NB4 (cell line): ENCODE measurements at regions not wholly inside any gene's neighbourhood (a gene's known extent, or its start where the extent isn't known, plus 50 kb on each side); places are given as distances from the start of the nearest gene placed in this dataset.

Experiments used
- MYC ChIP-seq: IDR thresholded peaks from 2 replicates; pipeline ENCODE4 v1.6.1; 2011; ENCODE audit warnings: low read depth, low read length
- POLR2A ChIP-seq: IDR thresholded peaks from 2 replicates; pipeline ENCODE4 v1.6.1; 2011; ENCODE audit warnings: mild to moderate bottlenecking; ENCODE audit not compliant: insufficient read length; ENCODE audit errors: extremely low read depth
- TF ChIP-seq, protein P1 (sequence below): IDR thresholded peaks from one replicate; pipeline ENCODE4 v1.5.1; 2012; ENCODE audit warnings: low read depth, low read length
- TF ChIP-seq, protein P2 (sequence below): IDR thresholded peaks from 2 replicates; pipeline ENCODE4 v1.6.1; 2011; ENCODE audit warnings: low read depth, low read length

DNA sequence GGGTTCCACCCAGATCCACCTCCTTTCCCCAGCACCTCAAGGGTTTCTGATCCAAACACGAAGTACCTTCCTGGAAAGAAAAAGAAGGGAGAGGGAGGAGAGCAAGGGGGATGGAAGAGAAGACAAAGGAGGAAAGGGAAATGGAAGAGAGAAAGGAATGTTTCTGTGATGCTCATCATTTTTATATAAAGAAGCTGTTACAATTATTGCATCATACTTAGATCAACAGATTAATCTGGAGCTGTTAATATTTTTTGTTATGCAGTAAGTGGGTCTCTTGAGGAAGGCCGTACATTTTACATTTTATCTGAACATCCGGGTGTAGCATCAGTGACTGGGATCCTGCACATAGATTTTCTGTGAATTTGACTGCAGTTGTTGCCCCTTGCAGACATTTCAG lies 60.6 kb upstream of the NEDD4L start:
- TF ChIP-seq, protein P1, sequence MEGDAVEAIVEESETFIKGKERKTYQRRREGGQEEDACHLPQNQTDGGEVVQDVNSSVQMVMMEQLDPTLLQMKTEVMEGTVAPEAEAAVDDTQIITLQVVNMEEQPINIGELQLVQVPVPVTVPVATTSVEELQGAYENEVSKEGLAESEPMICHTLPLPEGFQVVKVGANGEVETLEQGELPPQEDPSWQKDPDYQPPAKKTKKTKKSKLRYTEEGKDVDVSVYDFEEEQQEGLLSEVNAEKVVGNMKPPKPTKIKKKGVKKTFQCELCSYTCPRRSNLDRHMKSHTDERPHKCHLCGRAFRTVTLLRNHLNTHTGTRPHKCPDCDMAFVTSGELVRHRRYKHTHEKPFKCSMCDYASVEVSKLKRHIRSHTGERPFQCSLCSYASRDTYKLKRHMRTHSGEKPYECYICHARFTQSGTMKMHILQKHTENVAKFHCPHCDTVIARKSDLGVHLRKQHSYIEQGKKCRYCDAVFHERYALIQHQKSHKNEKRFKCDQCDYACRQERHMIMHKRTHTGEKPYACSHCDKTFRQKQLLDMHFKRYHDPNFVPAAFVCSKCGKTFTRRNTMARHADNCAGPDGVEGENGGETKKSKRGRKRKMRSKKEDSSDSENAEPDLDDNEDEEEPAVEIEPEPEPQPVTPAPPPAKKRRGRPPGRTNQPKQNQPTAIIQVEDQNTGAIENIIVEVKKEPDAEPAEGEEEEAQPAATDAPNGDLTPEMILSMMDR: no peak
- no peak for TF ChIP-seq POLR2A
- no peak for TF ChIP-seq MYC
- TF ChIP-seq, protein P2, sequence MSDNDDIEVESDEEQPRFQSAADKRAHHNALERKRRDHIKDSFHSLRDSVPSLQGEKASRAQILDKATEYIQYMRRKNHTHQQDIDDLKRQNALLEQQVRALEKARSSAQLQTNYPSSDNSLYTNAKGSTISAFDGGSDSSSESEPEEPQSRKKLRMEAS: no peak
